Neural crest cell (in vitro differentiated cells): ENCODE measurements at regions not wholly inside any gene's neighbourhood (a gene's known extent, or its start where the extent isn't known, plus 50 kb on each side); places are given as distances from the start of the nearest gene placed in this dataset.

Source experiments
- DNase-seq: peaks from one replicate; pipeline ENCODE4 v3.0.0; 2021; ENCODE audit warnings: low read depth, mixed read lengths, low spot score
- H3K27ac Mint-ChIP-seq: one replicate; pipeline ENCODE4 v1.8.0; 2021; ENCODE audit warnings: mild to moderate bottlenecking, mixed read lengths; ENCODE audit not compliant: unreplicated experiment
- H3K27me3 Mint-ChIP-seq: 2 replicates; pipeline ENCODE4 v1.8.0; 2021; ENCODE audit warnings: low read depth, mild to moderate bottlenecking, mixed read lengths
- H3K36me3 Mint-ChIP-seq: 2 replicates; pipeline ENCODE4 v1.8.0; 2021; ENCODE audit warnings: low read depth, mild to moderate bottlenecking, mixed read lengths
- H3K4me1 Mint-ChIP-seq: 2 replicates; pipeline ENCODE4 v1.8.0; 2021; ENCODE audit warnings: mixed read lengths
- H3K4me3 Mint-ChIP-seq: one replicate; pipeline ENCODE4 v1.8.0; 2021; ENCODE audit warnings: mild to moderate bottlenecking, mixed read lengths
- H3K9me3 Mint-ChIP-seq: 2 replicates; pipeline ENCODE4 v1.8.0; 2021; ENCODE audit warnings: mixed read lengths
- TF ChIP-seq, protein P1 (sequence below): fragments of 200-600 bp; sonication (generic); conservative IDR thresholded peaks from 2 replicates; pipeline ENCODE4 v1.5.0; 2021; ENCODE audit warnings: antibody characterized with exemption, mild to moderate bottlenecking

DNA sequence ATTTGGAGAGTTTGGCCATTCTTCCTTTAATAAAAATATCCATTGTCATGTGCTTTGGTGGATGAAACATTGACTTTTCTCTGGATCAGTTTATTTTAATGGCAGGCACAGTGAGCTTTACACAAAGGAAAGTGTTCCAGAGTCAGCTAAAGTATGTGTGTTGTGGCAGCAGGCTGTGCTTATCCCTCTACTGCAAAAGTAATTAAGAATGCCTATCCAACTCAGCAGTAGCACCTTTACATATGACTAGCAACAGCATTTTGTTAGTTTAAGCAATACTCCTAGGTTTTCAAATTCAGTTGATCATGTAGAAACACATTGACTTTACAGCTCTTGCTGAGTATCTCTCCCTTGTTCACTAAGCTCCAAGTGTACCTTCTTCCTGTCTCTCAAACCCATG is 730.5 kb upstream of the RGMB start:
- no peak overlapping the region for H3K4me3 Mint-ChIP-seq
- no peak for DNase-seq
- no peaks in the 10 kb centered on the region for H3K36me3 Mint-ChIP-seq
- H3K27ac Mint-ChIP-seq, result no peak overlapping the region
- no peaks in the 10 kb centered on the region for H3K9me3 Mint-ChIP-seq
- TF ChIP-seq, protein P1, sequence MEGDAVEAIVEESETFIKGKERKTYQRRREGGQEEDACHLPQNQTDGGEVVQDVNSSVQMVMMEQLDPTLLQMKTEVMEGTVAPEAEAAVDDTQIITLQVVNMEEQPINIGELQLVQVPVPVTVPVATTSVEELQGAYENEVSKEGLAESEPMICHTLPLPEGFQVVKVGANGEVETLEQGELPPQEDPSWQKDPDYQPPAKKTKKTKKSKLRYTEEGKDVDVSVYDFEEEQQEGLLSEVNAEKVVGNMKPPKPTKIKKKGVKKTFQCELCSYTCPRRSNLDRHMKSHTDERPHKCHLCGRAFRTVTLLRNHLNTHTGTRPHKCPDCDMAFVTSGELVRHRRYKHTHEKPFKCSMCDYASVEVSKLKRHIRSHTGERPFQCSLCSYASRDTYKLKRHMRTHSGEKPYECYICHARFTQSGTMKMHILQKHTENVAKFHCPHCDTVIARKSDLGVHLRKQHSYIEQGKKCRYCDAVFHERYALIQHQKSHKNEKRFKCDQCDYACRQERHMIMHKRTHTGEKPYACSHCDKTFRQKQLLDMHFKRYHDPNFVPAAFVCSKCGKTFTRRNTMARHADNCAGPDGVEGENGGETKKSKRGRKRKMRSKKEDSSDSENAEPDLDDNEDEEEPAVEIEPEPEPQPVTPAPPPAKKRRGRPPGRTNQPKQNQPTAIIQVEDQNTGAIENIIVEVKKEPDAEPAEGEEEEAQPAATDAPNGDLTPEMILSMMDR, result no peak
- H3K27me3 Mint-ChIP-seq, result no peaks in the 10 kb centered on the region
- H3K4me1 Mint-ChIP-seq, result no peaks in the 10 kb centered on the region

DNA sequence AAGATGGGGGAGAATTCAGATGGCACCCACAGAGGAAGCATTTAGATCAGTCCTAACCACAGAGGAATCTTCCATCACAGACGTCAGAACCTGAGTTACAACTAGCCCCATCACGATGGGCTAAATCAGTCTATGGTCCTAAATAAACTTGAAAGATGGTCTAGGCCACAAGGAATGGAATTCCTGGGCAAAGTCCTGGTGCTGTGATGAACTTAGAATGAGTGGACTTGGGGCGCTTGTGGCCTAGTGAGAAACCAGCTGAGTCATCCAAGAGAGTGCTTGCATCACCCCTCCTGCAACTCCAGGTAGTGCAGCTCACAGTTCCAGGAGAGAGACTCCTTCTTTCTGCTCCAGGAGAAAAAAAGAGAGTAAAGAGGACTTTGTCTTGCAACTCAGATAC is 722.9 kb upstream of the RGMB start:
- no peaks in the 10 kb centered on the region for H3K36me3 Mint-ChIP-seq
- no peak for DNase-seq
- H3K27ac Mint-ChIP-seq, result no peak overlapping the region
- TF ChIP-seq, protein P1, result no peak
- H3K4me3 Mint-ChIP-seq, result no peak overlapping the region
- no peaks in the 10 kb centered on the region for H3K4me1 Mint-ChIP-seq
- H3K27me3 Mint-ChIP-seq, result no peaks in the 10 kb centered on the region
- H3K9me3 Mint-ChIP-seq, result no peaks in the 10 kb centered on the region

DNA sequence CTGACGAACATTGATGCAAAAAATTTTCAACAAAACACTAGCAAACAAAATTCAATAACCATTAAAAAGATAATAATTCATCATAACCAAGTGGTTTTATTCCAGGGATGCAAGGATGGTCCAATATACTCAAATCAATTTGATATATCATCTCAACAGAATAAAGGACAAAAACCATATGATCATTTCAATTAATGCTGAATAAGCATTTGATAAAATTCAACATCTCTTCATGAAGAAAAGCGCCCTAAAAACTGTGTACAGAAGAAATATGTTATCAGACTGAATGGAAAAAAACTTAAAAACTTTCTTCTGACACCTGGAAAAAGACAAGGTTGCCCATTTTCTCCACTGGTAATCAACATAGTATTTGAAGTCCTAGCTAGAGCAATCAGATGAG is 720.3 kb upstream of the RGMB start:
- no peaks in the 10 kb centered on the region for H3K4me1 Mint-ChIP-seq
- H3K27me3 Mint-ChIP-seq, result no peaks in the 10 kb centered on the region
- DNase-seq, result no peak
- TF ChIP-seq, protein P1, result no peak
- H3K27ac Mint-ChIP-seq, result no peak overlapping the region
- H3K9me3 Mint-ChIP-seq, result no peaks in the 10 kb centered on the region
- H3K4me3 Mint-ChIP-seq, result no peak overlapping the region
- no peaks in the 10 kb centered on the region for H3K36me3 Mint-ChIP-seq

DNA sequence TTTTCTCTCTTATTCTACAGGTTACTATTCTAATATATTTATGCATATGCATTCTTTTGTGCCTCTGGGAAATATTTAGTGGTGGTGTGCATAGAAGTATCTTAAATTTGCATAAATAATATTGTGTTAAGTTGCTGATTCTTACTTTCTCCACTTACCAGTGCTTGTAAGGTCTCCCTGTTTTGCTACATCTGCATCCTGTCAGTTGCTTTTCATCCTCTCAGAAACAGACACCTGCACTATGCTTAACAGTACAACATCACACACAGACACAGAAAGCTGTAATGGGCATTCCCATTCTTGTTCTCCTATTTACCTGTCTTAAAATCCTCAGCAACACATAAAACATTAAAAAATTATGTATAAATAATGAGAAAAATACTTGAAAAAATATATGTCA is 713.3 kb upstream of the RGMB start:
- no peak overlapping the region for H3K27ac Mint-ChIP-seq
- DNase-seq, result no peak
- peaks cover 12% of the 10 kb centered on the region for H3K4me1 Mint-ChIP-seq
- no peaks in the 10 kb centered on the region for H3K27me3 Mint-ChIP-seq
- H3K36me3 Mint-ChIP-seq, result no peaks in the 10 kb centered on the region
- no peaks in the 10 kb centered on the region for H3K9me3 Mint-ChIP-seq
- TF ChIP-seq, protein P1, result no peak
- no peak overlapping the region for H3K4me3 Mint-ChIP-seq

DNA sequence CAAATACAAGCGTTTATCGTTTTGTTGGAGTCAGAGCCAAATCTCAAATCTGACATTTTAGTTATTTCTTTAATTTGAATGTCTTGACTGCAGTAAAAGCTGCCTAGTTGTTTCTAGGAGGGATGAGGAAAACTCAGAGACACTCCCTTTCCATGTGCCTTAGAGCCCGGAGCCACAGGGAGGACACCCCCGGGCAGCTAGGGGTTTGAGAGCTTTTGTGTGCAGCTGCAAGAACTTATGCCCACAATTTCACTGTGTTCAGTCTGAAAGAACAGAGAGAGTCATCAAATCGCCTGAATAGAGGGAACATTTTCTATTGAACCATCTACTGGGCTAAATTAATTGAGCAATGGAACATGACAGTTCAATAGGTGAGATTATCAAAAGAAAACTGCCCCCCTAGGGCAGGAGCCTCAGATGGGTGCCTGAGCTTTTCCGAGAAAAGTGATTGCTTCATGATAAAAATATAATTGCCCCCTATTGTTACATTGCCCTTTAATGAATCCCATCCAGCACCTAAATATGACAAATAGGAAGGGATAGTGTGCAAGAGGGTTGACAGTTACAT is 709.3 kb upstream of the RGMB start:
- Mint-ChIP-seq H3K27ac (no peak overlapping the region), H3K4me1 (peaks cover 12% of the 10 kb centered on the region), H3K36me3 (no peaks in the 10 kb centered on the region), H3K9me3 (no peaks in the 10 kb centered on the region), H3K4me3 (no peak overlapping the region), H3K27me3 (no peaks in the 10 kb centered on the region)
- DNase-seq, result no peak
- TF ChIP-seq, protein P1, result no peak
